ENCODE measurements at regions not wholly inside any gene's neighbourhood (a gene's known extent, or its start where the extent isn't known, plus 50 kb on each side); places are given as distances from the start of the nearest gene placed in this dataset.

GRCh38 chr9:120098584-120098983 is 481.4 kb downstream of the CDK5RAP2 start:
- no peaks in the 10 kb centered on the region for H3K79me2 ChIP-seq (ENCODE audit: insufficient read depth, low read length)

GRCh38 chr9:120091206-120091605 is 488.8 kb downstream of the CDK5RAP2 start:
- no peaks in the 10 kb centered on the region for H3K27me3 ChIP-seq (ENCODE audit: insufficient read depth, low read length)
- no peaks in the 10 kb centered on the region for H3K36me3 ChIP-seq (ENCODE audit: insufficient read depth, low read length)
- no peaks in the 10 kb centered on the region for H3K9me3 ChIP-seq (ENCODE audit: low read depth, low read length)
- H3K4me1 ChIP-seq (ENCODE audit: insufficient read depth, low read length): no peaks in the 10 kb centered on the region
- no peak overlapping the region for H3K4me3 ChIP-seq (ENCODE audit: insufficient read depth, low read length)
- no peak overlapping the region for H3K4me2 ChIP-seq (ENCODE audit: insufficient read depth, low read length)
- no peaks in the 10 kb centered on the region for H3K79me2 ChIP-seq (ENCODE audit: insufficient read depth, low read length)
- H3K27ac ChIP-seq (ENCODE audit: low read depth, low read length): no peak overlapping the region
- no peak for TF ChIP-seq CTCF (IDR thresholded peaks at IDR 0.05; ENCODE audit: extremely low read depth, low read depth, low read length)
- no peak for DNase-seq (ENCODE audit: insufficient read length, low spot score, missing footprints)
- H4K20me1 ChIP-seq (ENCODE audit: insufficient read depth, low read length): no peaks in the 10 kb centered on the region
- no peak overlapping the region for H2AFZ ChIP-seq (ENCODE audit: low read length)

More at GRCh38 chr9:120098584-120098983, 481.4 kb downstream of the CDK5RAP2 start:
- Histone ChIP-seq H4K20me1 (ENCODE audit: insufficient read depth, low read length) (no peaks in the 10 kb centered on the region), H3K27ac (ENCODE audit: low read depth, low read length) (no peak overlapping the region), H3K27me3 (ENCODE audit: insufficient read depth, low read length) (no peaks in the 10 kb centered on the region), H2AFZ (ENCODE audit: low read length) (no peak overlapping the region), H3K9me3 (ENCODE audit: low read depth, low read length) (no peaks in the 10 kb centered on the region), H3K4me1 (ENCODE audit: insufficient read depth, low read length) (no peaks in the 10 kb centered on the region), H3K4me2 (ENCODE audit: insufficient read depth, low read length) (no peak overlapping the region), H3K36me3 (ENCODE audit: insufficient read depth, low read length) (no peaks in the 10 kb centered on the region), H3K4me3 (ENCODE audit: insufficient read depth, low read length) (no peak overlapping the region)
- no peak for TF ChIP-seq CTCF (IDR thresholded peaks at IDR 0.05; ENCODE audit: extremely low read depth, low read depth, low read length)
- no peak for DNase-seq (ENCODE audit: insufficient read length, low spot score, missing footprints)

- Histone ChIP-seq H3K27me3 (ENCODE audit: insufficient read depth, low read length) (no peaks in the 10 kb centered on the region), H3K9me3 (ENCODE audit: low read depth, low read length) (no peaks in the 10 kb centered on the region), H3K4me1 (ENCODE audit: insufficient read depth, low read length) (no peaks in the 10 kb centered on the region), H3K36me3 (ENCODE audit: insufficient read depth, low read length) (no peaks in the 10 kb centered on the region), H3K4me3 (ENCODE audit: insufficient read depth, low read length) (no peak overlapping the region), H3K4me2 (ENCODE audit: insufficient read depth, low read length) (no peak overlapping the region), H2AFZ (ENCODE audit: low read length) (no peak overlapping the region), H3K79me2 (ENCODE audit: insufficient read depth, low read length) (no peaks in the 10 kb centered on the region), H4K20me1 (ENCODE audit: insufficient read depth, low read length) (no peaks in the 10 kb centered on the region), H3K27ac (ENCODE audit: low read depth, low read length) (no peak overlapping the region)
- no peak for DNase-seq (ENCODE audit: insufficient read length, low spot score, missing footprints)
- TF ChIP-seq CTCF (IDR thresholded peaks at IDR 0.05; ENCODE audit: extremely low read depth, low read depth, low read length): no peak
These were observed 499.1 kb downstream of the CDK5RAP2 start for GRCh38 chr9:120080849-120081248.

- no peak overlapping the region for H2AFZ ChIP-seq (ENCODE audit: low read length)
- no peak for TF ChIP-seq CTCF (IDR thresholded peaks at IDR 0.05; ENCODE audit: extremely low read depth, low read depth, low read length)
- no peaks in the 10 kb centered on the region for H3K4me1 ChIP-seq (ENCODE audit: insufficient read depth, low read length)
- no peaks in the 10 kb centered on the region for H4K20me1 ChIP-seq (ENCODE audit: insufficient read depth, low read length)
- DNase-seq (ENCODE audit: insufficient read length, low spot score, missing footprints): no peak
- no peak overlapping the region for H3K4me2 ChIP-seq (ENCODE audit: insufficient read depth, low read length)
- H3K27ac ChIP-seq (ENCODE audit: low read depth, low read length): no peak overlapping the region
- H3K27me3 ChIP-seq (ENCODE audit: insufficient read depth, low read length): no peaks in the 10 kb centered on the region
- H3K36me3 ChIP-seq (ENCODE audit: insufficient read depth, low read length): no peaks in the 10 kb centered on the region
- no peaks in the 10 kb centered on the region for H3K79me2 ChIP-seq (ENCODE audit: insufficient read depth, low read length)
- no peaks in the 10 kb centered on the region for H3K9me3 ChIP-seq (ENCODE audit: low read depth, low read length)
- no peak overlapping the region for H3K4me3 ChIP-seq (ENCODE audit: insufficient read depth, low read length)
These were observed 501.9 kb downstream of the CDK5RAP2 start for GRCh38 chr9:120078112-120078511.

Data from osteoblast (primary cell).